CD14-positive monocyte (primary cell): ENCODE measurements at regions not wholly inside any gene's neighbourhood (a gene's known extent, or its start where the extent isn't known, plus 50 kb on each side); places are given as distances from the start of the nearest gene placed in this dataset.

Source experiments
- DNase-seq, 3 donors: peaks; one replicate each; pipeline ENCODE4 v3.0.0-alpha.2; 2011 to 2022
- H2AFZ ChIP-seq: 2 replicates; pipeline ENCODE4 v1.6.0; 2012; ENCODE audit warnings: mild to moderate bottlenecking, low read depth, low read length, inconsistent platforms; ENCODE audit not compliant: insufficient read depth, poor library complexity, severe bottlenecking
- H3K27ac ChIP-seq, 2 donors: 1 replicate in 1 of 2; 2 replicates in 1 of 2; pipeline ENCODE4 v1.5.1; 2012 to 2013; ENCODE audit warnings: low read length in 2 of 2, control low read depth in 1 of 2, inconsistent platforms in 1 of 2, low read depth in 1 of 2, mild to moderate bottlenecking in 1 of 2
- H3K27me3 ChIP-seq, 2 donors: one replicate each; pipeline versions ENCODE4 v1.6.0 to v1.6.1; 2011 to 2013; ENCODE audit warnings: low read length in 2 of 2; ENCODE audit not compliant: control insufficient read depth in 2 of 2, insufficient read depth in 2 of 2
- H3K36me3 ChIP-seq, 2 donors: replicated peaks in 1 of 2; 1 replicate in 1 of 2; 2 replicates in 1 of 2; pipeline versions ENCODE4 v1.5.1 to v1.6.1; 2012 to 2013; ENCODE audit warnings: low read length in 2 of 2, control low read depth in 1 of 2, inconsistent platforms in 1 of 2, mild to moderate bottlenecking in 1 of 2; ENCODE audit not compliant: insufficient read depth in 2 of 2, control insufficient read depth in 1 of 2
- H3K4me1 ChIP-seq, 2 donors: 1 replicate in 1 of 2; 2 replicates in 1 of 2; pipeline versions ENCODE4 v1.5.1 to v1.6.1; 2012 to 2013; ENCODE audit warnings: low read length in 2 of 2, control low read depth in 1 of 2, inconsistent platforms in 1 of 2, mild to moderate bottlenecking in 1 of 2, moderate library complexity in 1 of 2; ENCODE audit not compliant: insufficient read depth in 2 of 2, control insufficient read depth in 1 of 2
- H3K4me2 ChIP-seq: replicated peaks from 2 replicates; pipeline ENCODE3; 2012; ENCODE audit warnings: low read length, moderate library complexity, mild to moderate bottlenecking; ENCODE audit not compliant: poor library complexity, severe bottlenecking; ENCODE audit errors: extremely low read depth
- H3K4me3 ChIP-seq, 3 experiments: fragments of 200-600 bp in 1 of 3; sonication (generic) in 1 of 3; replicated peaks in 1 of 3; 1 replicate in 2 of 3; 2 replicates in 1 of 3; pipeline ENCODE4 v1.5.1; 2011 to 2013; ENCODE audit warnings: low read length in 3 of 3, mild to moderate bottlenecking in 3 of 3, control low read depth in 2 of 3, low read depth in 2 of 3, inconsistent platforms in 1 of 3, moderate library complexity in 1 of 3
- H3K79me2 ChIP-seq: 2 replicates; pipeline ENCODE4 v1.6.0; 2012; ENCODE audit warnings: mild to moderate bottlenecking, control low read depth, inconsistent platforms, low read length, moderate library complexity; ENCODE audit not compliant: insufficient read depth
- H3K9ac ChIP-seq: 2 replicates; pipeline ENCODE4 v1.6.0; 2017; ENCODE audit warnings: low read length, mild to moderate bottlenecking; ENCODE audit not compliant: insufficient read depth, poor library complexity, severe bottlenecking
- H3K9me3 ChIP-seq, 2 donors: replicated peaks in 1 of 2; 1 replicate in 1 of 2; 2 replicates in 1 of 2; pipeline versions ENCODE4 v1.5.1 to v1.6.1; 2012 to 2013; ENCODE audit warnings: low read length in 2 of 2, control low read depth in 1 of 2; ENCODE audit not compliant: control insufficient read depth in 1 of 2, insufficient read depth in 1 of 2
- H4K20me1 ChIP-seq: 2 replicates; pipeline ENCODE4 v1.6.0; 2012; ENCODE audit warnings: mild to moderate bottlenecking, low read length, control low read depth, moderate library complexity; ENCODE audit not compliant: insufficient read depth
- H3K27ac Mint-ChIP-seq, 7 donors: one replicate each; pipeline ENCODE4 v1.8.0; 2020; ENCODE audit warnings: mild to moderate bottlenecking in 7 of 7, mixed read lengths in 7 of 7, moderate library complexity in 6 of 7, inconsistent platforms in 2 of 7
- H3K27me3 Mint-ChIP-seq, 3 donors: one replicate each; pipeline ENCODE4 v1.8.0; 2021 to 2022; ENCODE audit warnings: low read depth in 3 of 3, mild to moderate bottlenecking in 3 of 3, mixed read lengths in 3 of 3, moderate library complexity in 3 of 3, inconsistent platforms in 1 of 3
- H3K36me3 Mint-ChIP-seq, 2 donors: one replicate each; pipeline ENCODE4 v1.8.0; 2020; ENCODE audit warnings: mixed read lengths in 2 of 2, inconsistent platforms in 1 of 2, mild to moderate bottlenecking in 1 of 2
- H3K4me1 Mint-ChIP-seq: one replicate; pipeline ENCODE4 v1.8.0; 2020; ENCODE audit warnings: mild to moderate bottlenecking, mixed read lengths
- H3K4me3 Mint-ChIP-seq, 2 donors: one replicate each; pipeline ENCODE4 v1.8.0; 2020; ENCODE audit warnings: mild to moderate bottlenecking in 2 of 2, mixed read lengths in 2 of 2, moderate library complexity in 1 of 2
- H3K9me3 Mint-ChIP-seq, 7 donors: one replicate each; pipeline ENCODE4 v1.8.0; 2020 to 2022; ENCODE audit warnings: mixed read lengths in 7 of 7, mild to moderate bottlenecking in 6 of 7, moderate library complexity in 6 of 7, inconsistent platforms in 2 of 7
- CTCF ChIP-seq: fragments of 200-600 bp; IDR thresholded peaks from one replicate; pipeline ENCODE4 v1.8.0; 2022; ENCODE audit warnings: antibody characterized with exemption, mild to moderate bottlenecking
- WGBS: methylation state at CpG from one replicate; pipeline ENCODE4 v1.1.5; 2013; ENCODE audit warnings: missing lambda C conversion rate; ENCODE audit not compliant: insufficient coverage; 5-methylcytosine and 5-hydroxymethylcytosine counted together
- intact Hi-C, 2 donors: fragments of 100-400 bp; cut with micrococcal nuclease; formaldehyde crosslinking; loops; one replicate each; pipeline versions ENCODE4 v1.15.0 to v1.15.1; 2023

- DNase-seq = no peak
- WGBS = 79% methylated on average over 8 of the region's 9 CpGs
- no peaks in the 10 kb centered on the region for H3K36me3 ChIP-seq
- H3K4me2 ChIP-seq = no peak overlapping the region
- H3K27me3 ChIP-seq = no peaks in the 10 kb centered on the region
- no peaks in the 10 kb centered on the region for H4K20me1 ChIP-seq
- Mint-ChIP-seq H3K4me3 (no peak overlapping the region), H3K4me1 (no peaks in the 10 kb centered on the region), H3K27me3 (peaks cover 0 to 4% (median 0%) of the 10 kb centered on the region in 3 donors), H3K36me3 (no peaks in the 10 kb centered on the region), H3K27ac (no peak overlapping the region), H3K9me3 (peaks cover 0 to 6% (median 4%) of the 10 kb centered on the region in 7 donors)
- H2AFZ ChIP-seq = no peak overlapping the region
- H3K9ac ChIP-seq = no peak overlapping the region
- H3K27ac ChIP-seq = no peak overlapping the region
- no peaks in the 10 kb centered on the region for H3K79me2 ChIP-seq
- no peak overlapping the region for H3K4me3 ChIP-seq
- peaks cover 0 to 9% of the 10 kb centered on the region in 2 donors for H3K9me3 ChIP-seq
- intact Hi-C loops = no loop called here
- H3K4me1 ChIP-seq = no peaks in the 10 kb centered on the region
- TF ChIP-seq CTCF = no peak
Observed at GRCh38 chr7:156545979-156546378, 94.6 kb upstream of the RNF32 start.

- no peaks in the 10 kb centered on the region for H3K4me1 ChIP-seq
- Mint-ChIP-seq H3K36me3 (no peaks in the 10 kb centered on the region), H3K9me3 (peaks cover 0 to 6% (median 3%) of the 10 kb centered on the region in 7 donors), H3K27me3 (peaks cover 0 to 4% (median 0%) of the 10 kb centered on the region in 3 donors), H3K27ac (no peak overlapping the region), H3K4me1 (no peaks in the 10 kb centered on the region), H3K4me3 (no peak overlapping the region)
- no peaks in the 10 kb centered on the region for H4K20me1 ChIP-seq
- H3K9ac ChIP-seq = no peak overlapping the region
- WGBS = no CpG with 5 or more reads among the region's 11 CpGs
- intact Hi-C loops = no loop called here
- no peak overlapping the region for H2AFZ ChIP-seq
- no peak for DNase-seq
- no peak for TF ChIP-seq CTCF
- no peak overlapping the region for H3K4me2 ChIP-seq
- H3K27ac ChIP-seq = no peak overlapping the region
- H3K4me3 ChIP-seq = no peak overlapping the region
- no peaks in the 10 kb centered on the region for H3K79me2 ChIP-seq
- no peaks in the 10 kb centered on the region for H3K27me3 ChIP-seq
- no peaks in the 10 kb centered on the region for H3K36me3 ChIP-seq
- H3K9me3 ChIP-seq = peaks cover 0 to 7% of the 10 kb centered on the region in 2 donors
Observed at GRCh38 chr7:156544919-156545715, 95.5 kb upstream of the RNF32 start.
